SIG-M5 treated with dmso at 0.1 percent for 504 hours (cell line): ENCODE measurements at regions not wholly inside any gene's neighbourhood (a gene's known extent, or its start where the extent isn't known, plus 50 kb on each side); places are given as distances from the start of the nearest gene placed in this dataset.

ENCODE experiments used
- DNase-seq: peaks from one replicate; lab custom pipeline; 2025; ENCODE audit not compliant: unreplicated experiment; lab: John Stamatoyannopoulos, UW

GRCh38 chr2:104040771-104041170, 813.1 kb upstream of the POU3F3 start:
- DNase-seq, result no peak

- DNase-seq, result no peak
Observed at GRCh38 chr2:104041351-104041750, 812.6 kb upstream of the POU3F3 start.

GRCh38 chr2:104043864-104044263, 810.1 kb upstream of the POU3F3 start:
- DNase-seq, result no peak

- no peak for DNase-seq
Observed at GRCh38 chr2:104045071-104045470, 808.8 kb upstream of the POU3F3 start.

- DNase-seq, result no peak
Observed at GRCh38 chr2:104046466-104046865, 807.4 kb upstream of the POU3F3 start.

- DNase-seq, result no peak
Observed at GRCh38 chr2:104047516-104047915, 806.4 kb upstream of the POU3F3 start.

- DNase-seq, result no peak
Observed at GRCh38 chr2:104049438-104049837, 804.5 kb upstream of the POU3F3 start.

- DNase-seq, result no peak
Observed at GRCh38 chr2:104049981-104050380, 803.9 kb upstream of the POU3F3 start.

GRCh38 chr2:104050656-104051242, 803.2 kb upstream of the POU3F3 start:
- no peak for DNase-seq

GRCh38 chr2:104051766-104052165, 802.1 kb upstream of the POU3F3 start:
- no peak for DNase-seq

GRCh38 chr2:104052356-104052755, 801.6 kb upstream of the POU3F3 start:
- no peak for DNase-seq

GRCh38 chr2:104056451-104056850, 797.5 kb upstream of the POU3F3 start:
- DNase-seq, result no peak

GRCh38 chr2:104068665-104069064, 785.2 kb upstream of the POU3F3 start:
- DNase-seq, result no peak

GRCh38 chr2:104077573-104077972, 776.3 kb upstream of the POU3F3 start:
- DNase-seq, result no peak

GRCh38 chr2:104078431-104079157, 775.3 kb upstream of the POU3F3 start:
- no peak for DNase-seq

- no peak for DNase-seq
Observed at GRCh38 chr2:104088745-104089144, 765.2 kb upstream of the POU3F3 start.

GRCh38 chr2:104090407-104090806, 763.5 kb upstream of the POU3F3 start:
- no peak for DNase-seq

- no peak for DNase-seq
Observed at GRCh38 chr2:104091894-104092293, 762.0 kb upstream of the POU3F3 start.

GRCh38 chr2:104092886-104093285, 761.0 kb upstream of the POU3F3 start:
- no peak for DNase-seq

- no peak for DNase-seq
Observed at GRCh38 chr2:104102615-104103014, 751.3 kb upstream of the POU3F3 start.

GRCh38 chr2:104109356-104109755, 744.6 kb upstream of the POU3F3 start:
- DNase-seq, result no peak

- DNase-seq, result no peak
Observed at GRCh38 chr2:104118889-104119288, 735.0 kb upstream of the POU3F3 start.

GRCh38 chr2:104120171-104120570, 733.7 kb upstream of the POU3F3 start:
- DNase-seq, result no peak
